HepG2 (cell line): ENCODE measurements at regions not wholly inside any gene's neighbourhood (a gene's known extent, or its start where the extent isn't known, plus 50 kb on each side); places are given as distances from the start of the nearest gene placed in this dataset.
"Not testable (repeated sequence)": the region's sequence is repeated elsewhere in the genome, so short reads cannot be mapped to it uniquely, and the experiment has no call there.

Source experiments
- ATAC-seq: fragments of 200-7000 bp; cut with Tn5 transposase; 3 replicates; pipeline ENCODE4 v1.9.1; 2020; ENCODE audit warnings: mild to moderate bottlenecking, moderate library complexity
- BruUV-seq: library from RNA; stranded (reverse); fragments of 400-500 nt; replicated peaks from 2 replicates; lab custom pipeline; 2021; lab: Mats Ljungman, UMichigan
- CTCF ChIA-PET: fragments of 300-600 bp; formaldehyde crosslinking; extraction: SDS; loops from one replicate; lab custom pipeline; 2021; ENCODE audit warnings: low total read pairs, inconsistent platforms, low intra/inter-chr PET ratio; lab: Yijun Ruan, JAX
- POLR2A ChIA-PET: fragments of 350-600 bp; sonication (Branson Sonifier 250); formaldehyde crosslinking; loops from one replicate; lab custom pipeline; 2020; ENCODE audit warnings: antibody characterized with exemption, inconsistent platforms; lab: Yijun Ruan, JAX
- DNase-seq: peaks from one replicate; pipeline ENCODE4 v3.0.0-alpha.2; 2015; ENCODE audit warnings: low spot score
- FAIRE-seq: peaks from 3 replicates; lab custom pipeline; 2011; peaks lifted over from hg19 to GRCh38; lab: Jason Lieb, UNC
- H2AFZ ChIP-seq: one replicate; pipeline ENCODE4 v1.6.1; 2011; ENCODE audit warnings: low read length, inconsistent platforms
- H3K27ac ChIP-seq: fragments of 300-600 bp; 3 replicates; pipeline ENCODE4 v1.8.0; 2011; ENCODE audit warnings: mixed run types, mild to moderate bottlenecking, mixed read lengths, low read length, inconsistent platforms; ENCODE audit not compliant: insufficient read depth; ENCODE audit errors: extremely low read length
- H3K27me3 ChIP-seq, 2 experiments: fragments of 200-600 bp in 1 of 2; 2 replicates in 1 of 2; 3 replicates in 1 of 2; pipeline versions ENCODE4 v1.6.0 to v1.8.0; 2011; ENCODE audit warnings: low read length in 2 of 2, mild to moderate bottlenecking in 2 of 2, moderate library complexity in 2 of 2, inconsistent platforms in 1 of 2; ENCODE audit not compliant: insufficient read depth in 2 of 2, control insufficient read depth in 1 of 2
- H3K36me3 ChIP-seq, 2 experiments: fragments of 200-600 bp in 1 of 2; replicated peaks in 1 of 2; 2 replicates in 1 of 2; 3 replicates in 1 of 2; pipeline versions ENCODE4 v1.5.1 to v1.8.0; 2011; ENCODE audit warnings: low read length in 2 of 2, inconsistent platforms in 1 of 2; ENCODE audit not compliant: insufficient read depth in 2 of 2, control insufficient read depth in 1 of 2
- H3K4me1 ChIP-seq: 2 replicates; pipeline ENCODE4 v1.5.1; 2012; ENCODE audit warnings: low read length, inconsistent platforms; ENCODE audit not compliant: insufficient read depth
- H3K4me2 ChIP-seq: 2 replicates; pipeline ENCODE4 v1.6.0; 2011; ENCODE audit warnings: low read depth, low read length, inconsistent platforms
- H3K4me3 ChIP-seq, 3 experiments: fragments of 200-600 bp in 1 of 3; sonication (generic), shearing (Covaris generic) in 1 of 3; replicated peaks in 1 of 3; 2 replicates each; pipeline ENCODE4 v1.5.1; 2011 to 2016; ENCODE audit warnings: low read length in 3 of 3, inconsistent platforms in 2 of 3, low read depth in 2 of 3, mild to moderate bottlenecking in 2 of 3, control low read depth in 1 of 3, mixed read lengths in 1 of 3; ENCODE audit not compliant: insufficient read depth in 1 of 3
- H3K79me2 ChIP-seq: one replicate; pipeline ENCODE4 v1.6.1; 2011; ENCODE audit warnings: low read length, inconsistent platforms; ENCODE audit not compliant: insufficient read depth
- H3K9ac ChIP-seq: 2 replicates; pipeline ENCODE4 v1.6.0; 2011; ENCODE audit warnings: mild to moderate bottlenecking, low read depth, low read length, inconsistent platforms; ENCODE audit not compliant: insufficient read depth
- H3K9me3 ChIP-seq: 2 replicates; pipeline ENCODE4 v1.5.1; 2012; ENCODE audit warnings: mild to moderate bottlenecking, low read length
- H4K20me1 ChIP-seq: 2 replicates; pipeline ENCODE4 v1.6.0; 2011; ENCODE audit warnings: inconsistent platforms, mild to moderate bottlenecking, low read length, moderate library complexity; ENCODE audit not compliant: insufficient read depth
- ARID5B ChIP-seq: IDR thresholded peaks from 2 replicates; pipeline ENCODE4 v1.4.0; 2020; ENCODE audit warnings: mild to moderate bottlenecking, missing genetic modification reagents
- BCL6 ChIP-seq: IDR thresholded peaks from 2 replicates; pipeline ENCODE4 v1.6.1; 2016; ENCODE audit warnings: missing genetic modification reagents, missing compliant biosample characterization
- CEBPG ChIP-seq: IDR thresholded peaks from 2 replicates; pipeline ENCODE4 v1.6.1; 2016
- HNF4A ChIP-seq: sonication (generic); formaldehyde crosslinking; IDR thresholded peaks from 2 replicates; pipeline ENCODE4 v1.4.0; 2020; ENCODE audit warnings: missing genetic modification reagents
- NR2F1 ChIP-seq, 2 experiments: fragments of 450-650 bp in 1 of 2; formaldehyde crosslinking in 1 of 2; IDR thresholded peaks; 2 replicates each; pipeline versions ENCODE4 v1.5.0 to v1.6.1; 2016 to 2020; ENCODE audit warnings: mild to moderate bottlenecking in 1 of 2, missing compliant biosample characterization in 1 of 2, missing genetic modification reagents in 1 of 2, moderate library complexity in 1 of 2
- NR2F6 ChIP-seq, 2 experiments: IDR thresholded peaks; 2 replicates each; pipeline ENCODE4 v1.6.1; 2016; ENCODE audit warnings: antibody characterized with exemption in 1 of 2, mild to moderate bottlenecking in 1 of 2
- RARA ChIP-seq: IDR thresholded peaks from 2 replicates; pipeline ENCODE4 v1.6.1; 2016; ENCODE audit warnings: missing genetic modification reagents, missing compliant biosample characterization
- RXRA ChIP-seq: sonication (generic); formaldehyde crosslinking; IDR thresholded peaks from 2 replicates; pipeline ENCODE4 v1.5.1; 2020; ENCODE audit warnings: missing genetic modification reagents
- WGBS: methylation state at CpG from one replicate; pipeline ENCODE4 v1.1.6; 2017; ENCODE audit warnings: low lambda C conversion rate; 5-methylcytosine and 5-hydroxymethylcytosine counted together
- in situ Hi-C: cut with HindIII; loops from 2 replicates; pipeline ENCODE4 v1.10.0; 2017; ENCODE audit warnings: low pct_unique_long_range_greater_than_20kb; ENCODE audit not compliant: extremely low pct_ligation_motif_present
- intact Hi-C: fragments of 100-400 bp; cut with micrococcal nuclease; formaldehyde crosslinking; loops from one replicate; pipeline ENCODE4 v1.10.0; 2022; ENCODE audit not compliant: unreplicated experiment

GRCh38 chr2:111484097-111484496 is 363.4 kb downstream of the BCL2L11 start:
- H3K4me2 ChIP-seq, H3K27ac ChIP-seq, H3K4me3 ChIP-seq, intact Hi-C loops, POLR2A ChIA-PET, CTCF ChIA-PET, H3K9me3 ChIP-seq, H3K36me3 ChIP-seq, H3K27me3 ChIP-seq, H2AFZ ChIP-seq, BruUV-seq, H3K9ac ChIP-seq, H4K20me1 ChIP-seq: not testable (repeated sequence)
- peaks cover 14% of the 10 kb centered on the region for H3K4me1 ChIP-seq
- TF ChIP-seq RARA (CRISPR knock-in tag) (peak; percentile 78), CEBPG (CRISPR knock-in tag) (peak; percentile 76), RXRA (CRISPR knock-in tag) (peak; percentile 35; the same call in 1 of the 2 replicates), NR2F6 (IDR thresholded peaks at IDR 0.05) (peak; percentile 56), NR2F6 (CRISPR knock-in tag; IDR thresholded peaks at IDR 0.05) (peak; percentile 88), BCL6 (peak; percentile 39; the same call in 1 of the 2 replicates), NR2F1 (CRISPR knock-in tag; IDR thresholded peaks at IDR 0.05) (peak in 1 of 2 experiments; percentile 63; a peak in 1 of 4 replicates), HNF4A (CRISPR knock-in tag) (peak; percentile 56), ARID5B (CRISPR knock-in tag) (0 out of 2 replicates have a peak, but pooled peaks have one; percentile 29)
- 46% methylated on average over 3 of the region's 3 CpGs for WGBS
- H3K79me2 ChIP-seq, result peaks cover 48% of the 10 kb centered on the region
- peak; percentile 19; the same call in 1 of the 3 replicates for ATAC-seq
- DNase-seq, result peak; percentile 32
- peak; percentile 55 for FAIRE-seq
- in situ Hi-C loops, result loop anchor here (25.0 kb wide), 1 partner anchor 178 kb away; no protein-coding TSS in a partner anchor

- peaks cover 14% of the 10 kb centered on the region for H3K4me1 ChIP-seq
- H4K20me1 ChIP-seq, H3K36me3 ChIP-seq, BruUV-seq, H3K27me3 ChIP-seq, intact Hi-C loops, H3K9me3 ChIP-seq, POLR2A ChIA-PET, DNase-seq, H2AFZ ChIP-seq, H3K4me3 ChIP-seq, H3K27ac ChIP-seq, ATAC-seq, H3K4me2 ChIP-seq, FAIRE-seq, H3K9ac ChIP-seq, CTCF ChIA-PET: not testable (repeated sequence)
- peaks cover 43% of the 10 kb centered on the region for H3K79me2 ChIP-seq
- in situ Hi-C loops, result loop anchor here (25.0 kb wide), 1 partner anchor 176 kb away; no protein-coding TSS in a partner anchor
- 86% methylated on average over 1 of the region's 1 CpG for WGBS
Measured at GRCh38 chr2:111485895-111486294, 365.2 kb downstream of the BCL2L11 start.
